DMS53 treated with DMSO at 0.1 percent for 48 hours (cell line): ENCODE measurements at regions not wholly inside any gene's neighbourhood (a gene's known extent, or its start where the extent isn't known, plus 50 kb on each side); places are given as distances from the start of the nearest gene placed in this dataset.
"Not testable (repeated sequence)": the region's sequence is repeated elsewhere in the genome, so short reads cannot be mapped to it uniquely, and the experiment has no call there.

Experiments used
- DNase-seq: peaks from one replicate; lab custom pipeline; 2025; ENCODE audit not compliant: unreplicated experiment; lab: John Stamatoyannopoulos, UW

DNA sequence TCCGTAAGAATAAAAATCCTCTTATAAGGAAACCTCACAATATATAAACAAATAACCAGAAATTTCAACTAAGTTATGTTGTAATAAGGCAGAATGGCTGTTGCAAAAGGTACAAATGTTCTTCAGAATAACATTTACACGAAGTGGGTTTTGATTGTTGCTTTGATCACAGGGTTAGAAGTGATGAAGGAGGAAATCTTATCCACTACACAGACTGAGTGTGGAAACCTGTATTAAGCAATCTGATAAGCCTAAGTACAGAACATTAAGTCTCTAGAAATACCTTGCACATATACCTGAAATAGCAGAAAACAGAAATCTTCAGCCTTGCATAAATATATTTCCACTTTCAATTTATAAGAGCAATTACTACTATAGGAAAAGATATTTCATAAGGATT, 251.9 kb downstream of the ETV1 start:
- no peak for DNase-seq

DNA sequence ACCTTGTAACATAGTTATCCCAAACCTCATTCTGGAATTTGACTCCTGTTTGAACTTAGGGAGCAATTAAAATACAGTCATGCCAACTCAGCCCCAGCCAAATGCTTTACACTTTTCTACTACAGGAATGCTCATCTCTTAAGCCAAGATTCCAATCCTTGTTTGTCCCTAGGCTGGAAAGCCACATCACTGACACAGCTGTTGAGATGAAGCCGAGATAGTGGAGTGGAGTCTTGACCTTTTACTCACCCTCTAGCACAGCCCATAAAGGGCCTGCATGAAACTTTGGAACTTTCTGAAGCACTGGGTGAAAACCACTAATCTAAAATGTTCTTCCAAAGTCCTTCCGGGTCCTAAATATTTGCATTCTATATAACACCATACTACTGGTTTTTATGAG, 247.3 kb downstream of the ETV1 start:
- no peak for DNase-seq

GRCh38 chr7:13742811-13743210, 246.7 kb downstream of the ETV1 start:
- DNase-seq: peak; percentile 52

GRCh38 chr7:13743226-13743625, 246.2 kb downstream of the ETV1 start:
- no peak for DNase-seq

- no peak for DNase-seq
Measured at GRCh38 chr7:13745530-13745929, 243.9 kb downstream of the ETV1 start.

DNA sequence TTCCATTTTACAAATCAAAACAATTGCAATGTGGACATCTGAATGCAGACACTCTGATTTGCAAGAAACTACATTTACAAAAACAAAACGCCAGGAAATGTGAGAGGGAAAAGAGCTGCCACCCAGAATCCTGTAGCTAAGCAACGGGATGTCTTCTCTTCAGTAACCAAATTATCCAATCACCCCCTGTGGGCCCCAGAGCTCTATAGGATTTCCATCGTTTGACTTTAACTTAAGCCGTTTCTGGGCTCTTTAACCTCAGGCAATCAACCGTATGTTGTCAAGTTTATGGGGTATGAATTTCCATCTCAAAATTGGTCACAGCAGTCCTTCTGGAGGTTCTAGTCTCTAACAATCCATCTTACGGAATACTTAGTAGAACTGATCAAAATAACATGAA, 240.5 kb downstream of the ETV1 start:
- DNase-seq: no peak

GRCh38 chr7:13749636-13750035, 239.8 kb downstream of the ETV1 start:
- no peak for DNase-seq

DNA sequence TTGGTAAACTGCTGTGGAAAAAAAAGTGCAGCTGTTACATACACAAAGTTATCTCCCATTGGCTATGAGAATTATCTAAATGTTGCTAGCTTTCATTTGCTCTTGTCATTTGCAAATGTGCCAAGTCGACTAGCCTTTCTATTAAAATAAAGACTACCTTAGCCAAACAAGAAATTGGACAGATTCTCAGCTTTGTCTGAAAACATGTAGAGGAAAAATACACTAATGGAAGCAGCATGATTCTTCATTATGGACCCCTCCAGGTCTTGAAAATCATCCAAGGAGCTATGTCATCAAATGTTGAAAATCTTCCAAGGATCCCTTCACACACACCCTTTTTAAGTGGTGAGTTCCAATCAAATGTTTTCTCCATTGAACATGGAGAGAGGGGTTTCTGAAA, 237.7 kb downstream of the ETV1 start:
- no peak for DNase-seq

DNA sequence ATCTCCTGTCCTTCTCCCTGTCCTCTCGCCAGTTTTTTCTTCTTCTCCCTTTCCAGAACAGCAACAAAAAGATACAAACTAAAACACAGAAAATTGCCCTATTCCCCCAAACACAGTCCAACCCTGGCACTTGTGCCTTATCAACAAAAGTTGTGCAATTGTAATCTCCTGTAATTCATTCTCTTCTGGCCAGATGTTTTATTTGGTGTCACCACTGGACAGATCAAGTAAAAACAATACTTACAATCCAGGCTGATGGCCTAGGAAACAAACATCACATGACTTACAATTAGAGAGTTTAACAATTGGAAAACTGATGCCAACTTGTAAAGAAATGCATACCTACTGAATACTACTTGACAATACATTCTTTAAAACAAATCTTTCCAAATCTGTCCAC, 231.6 kb downstream of the ETV1 start:
- DNase-seq: no peak

GRCh38 chr7:13765853-13766252, 223.6 kb downstream of the ETV1 start:
- DNase-seq: not testable (repeated sequence)

DNA sequence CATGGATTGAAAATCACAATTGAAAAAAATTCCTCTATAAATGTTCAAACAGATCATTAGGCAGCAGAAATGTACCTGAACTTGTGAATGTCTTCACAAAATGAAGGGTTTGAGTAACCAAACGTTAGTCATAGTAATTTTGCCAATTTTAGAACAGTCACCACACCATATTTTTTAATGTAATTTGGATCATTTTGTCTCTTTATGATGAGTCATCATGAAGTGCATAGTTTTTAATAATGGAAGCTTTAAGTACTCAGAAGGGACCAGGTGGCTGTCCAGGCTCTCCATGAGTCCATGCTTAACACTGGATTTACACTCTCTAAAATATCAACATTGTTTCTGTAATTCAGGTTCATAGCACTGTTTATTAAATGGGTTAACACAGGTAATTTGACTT, 219.2 kb downstream of the ETV1 start:
- no peak for DNase-seq

GRCh38 chr7:13774976-13775375, 214.5 kb downstream of the ETV1 start:
- no peak for DNase-seq

- DNase-seq: no peak
Measured at GRCh38 chr7:13777242-13777641, 212.2 kb downstream of the ETV1 start.

DNA sequence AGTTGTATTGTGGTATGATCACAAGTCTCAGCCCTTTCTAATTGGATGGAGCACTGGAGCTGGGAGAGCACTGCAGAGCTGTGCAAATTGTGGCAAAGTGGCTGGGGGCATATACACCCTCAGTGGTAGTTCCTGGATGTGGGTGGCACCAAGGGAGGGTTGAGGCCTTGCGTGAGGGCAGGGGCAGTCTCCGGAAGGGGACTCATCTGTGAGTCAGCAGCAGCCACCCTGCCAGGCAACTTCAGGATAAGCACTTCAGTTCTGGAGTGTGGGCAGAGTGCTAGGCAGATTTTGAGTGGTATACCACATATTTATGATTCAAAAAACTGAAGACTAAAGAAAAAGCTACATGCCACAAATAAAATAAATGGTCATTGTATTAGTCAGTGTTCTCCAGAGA, 210.5 kb downstream of the ETV1 start:
- peak; percentile 71 for DNase-seq

GRCh38 chr7:13790611-13791010, 198.9 kb downstream of the ETV1 start:
- no peak for DNase-seq

- DNase-seq: no peak
Measured at GRCh38 chr7:13792208-13792607, 197.3 kb downstream of the ETV1 start.

- DNase-seq: no peak
Measured at GRCh38 chr7:13793926-13794325, 195.5 kb downstream of the ETV1 start.

GRCh38 chr7:13794581-13794980, 194.9 kb downstream of the ETV1 start:
- no peak for DNase-seq

DNA sequence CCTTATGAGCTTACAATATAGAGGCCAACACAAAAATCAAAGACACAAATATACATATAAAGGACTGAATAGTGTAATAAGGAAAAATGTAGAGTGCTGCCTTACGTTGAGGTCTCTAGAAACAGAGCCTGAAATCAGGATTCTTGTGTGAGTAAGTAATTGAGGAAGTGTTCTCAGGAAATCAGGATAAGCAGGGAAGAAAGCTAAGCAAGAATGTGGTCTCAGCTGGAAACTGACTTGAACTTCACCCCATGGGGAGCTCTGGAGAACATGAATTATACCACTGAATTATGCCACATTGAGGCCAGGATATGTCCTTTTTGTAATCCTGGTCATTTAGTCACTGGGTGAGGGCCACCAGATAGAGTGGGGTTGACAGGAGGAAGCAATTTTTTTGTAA, 191.9 kb downstream of the ETV1 start:
- DNase-seq: no peak

DNA sequence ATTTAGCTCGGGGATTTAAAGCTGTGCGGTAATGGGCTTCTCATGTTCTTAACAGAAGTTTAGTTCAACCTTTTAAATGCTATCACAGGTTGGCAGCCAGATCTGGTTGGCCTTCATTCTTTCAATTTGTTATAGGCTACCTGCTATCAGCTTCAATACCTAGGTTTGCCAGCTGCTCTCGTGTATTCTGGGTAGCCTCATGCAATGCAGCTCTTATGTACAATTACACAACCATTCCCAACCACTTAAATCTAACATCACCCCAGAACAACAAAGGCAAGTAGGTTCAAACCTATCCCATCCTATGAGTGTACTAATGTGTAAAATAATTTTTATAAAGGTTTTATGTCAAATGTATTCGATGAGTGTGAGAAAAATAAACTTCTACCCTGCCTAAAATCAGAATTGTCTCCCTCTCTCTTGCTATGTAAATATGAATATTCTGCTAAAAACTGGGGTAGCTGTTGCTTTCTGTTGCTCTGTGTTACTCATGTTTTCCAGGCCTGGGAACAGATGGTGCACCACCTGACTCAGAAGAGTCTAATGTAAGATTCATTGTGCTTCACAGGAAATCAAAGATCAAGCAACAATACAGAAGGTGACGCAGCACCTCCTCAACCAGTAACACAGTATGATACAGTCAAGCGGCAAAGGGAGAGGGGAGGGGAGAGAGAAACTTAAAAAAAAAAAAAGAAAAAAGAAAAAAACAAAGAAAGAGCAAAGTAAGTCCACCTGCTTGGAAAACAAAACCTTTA, 188.6 kb downstream of the ETV1 start:
- DNase-seq: peak; percentile 38

GRCh38 chr7:13801669-13802068, 187.8 kb downstream of the ETV1 start:
- no peak for DNase-seq

DNA sequence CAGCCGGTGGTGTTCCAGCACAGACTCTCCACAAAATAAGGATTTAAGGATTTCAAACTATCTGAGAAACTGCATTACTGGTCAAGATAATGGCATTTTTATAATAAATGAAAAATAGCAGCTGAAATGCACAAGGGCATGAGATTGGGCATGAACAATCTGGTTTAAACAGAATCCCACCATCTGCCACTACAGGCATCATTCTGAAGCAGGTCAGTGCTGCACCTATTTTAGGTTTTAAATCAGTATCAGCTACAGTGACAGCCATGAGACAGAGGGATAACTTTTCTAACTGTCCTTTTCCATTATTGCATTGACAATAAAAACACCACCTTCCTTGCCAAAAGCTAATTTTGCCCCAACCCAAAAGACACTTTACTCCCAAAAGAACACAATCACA, 186.8 kb downstream of the ETV1 start:
- DNase-seq: no peak

DNA sequence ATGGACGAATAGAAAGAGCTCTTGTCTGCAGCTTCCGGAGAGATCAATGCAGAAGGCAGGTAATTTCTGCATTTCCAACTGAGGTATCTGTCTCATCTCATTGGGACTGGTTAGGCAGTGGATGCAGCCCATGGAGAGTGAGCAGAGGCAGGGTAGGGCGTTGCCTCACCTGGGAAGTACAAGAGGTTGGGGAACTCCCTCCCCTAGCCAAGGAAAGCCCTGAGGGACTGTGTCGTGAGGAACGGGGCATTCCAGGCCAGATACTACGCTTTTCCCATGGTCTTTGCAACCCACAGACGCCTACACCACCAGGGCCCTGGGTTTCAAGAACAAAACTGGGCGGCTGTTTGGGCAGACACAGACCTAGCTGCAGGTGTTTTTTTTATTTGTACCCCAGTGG, 186.3 kb downstream of the ETV1 start:
- no peak for DNase-seq
